Endothelial cell of umbilical vein (primary cell): ENCODE measurements at regions not wholly inside any gene's neighbourhood (a gene's known extent, or its start where the extent isn't known, plus 50 kb on each side); places are given as distances from the start of the nearest gene placed in this dataset.

Experiments used
- BruUV-seq: library from RNA; stranded (reverse); fragments of 400-500 nt; replicated peaks from 2 replicates; lab custom pipeline; 2021; lab: Mats Ljungman, UMichigan
- CTCF ChIA-PET: fragments of 300-600, 350-600 bp; sonication (Branson Sonifier 250); formaldehyde crosslinking; loops from one replicate; lab custom pipeline; 2021; ENCODE audit warnings: antibody characterized with exemption, inconsistent platforms; lab: Charles Lee
- POLR2A ChIA-PET: fragments of 300-600, 350-600 bp; sonication (Branson Sonifier 250); formaldehyde crosslinking; loops from one replicate; lab custom pipeline; 2021; ENCODE audit warnings: antibody characterized with exemption, inconsistent platforms; lab: Charles Lee
- DNase-seq: peaks from one replicate; pipeline ENCODE4 v3.0.0-alpha.2; 2011; ENCODE audit warnings: low read depth, low spot score
- FAIRE-seq: peaks from 2 replicates; lab custom pipeline; 2011; peaks lifted over from hg19 to GRCh38; lab: Jason Lieb, UNC
- H2AFZ ChIP-seq: 2 replicates; pipeline ENCODE4 v1.6.0; 2012; ENCODE audit warnings: low read depth, low read length, control low read depth, inconsistent platforms
- H3K27ac ChIP-seq: 2 replicates; pipeline ENCODE4 v1.5.1; 2011; ENCODE audit warnings: low read depth, mild to moderate bottlenecking, control low read depth, low read length, moderate library complexity; ENCODE audit not compliant: insufficient read depth
- H3K27me3 ChIP-seq, 2 experiments: 2 replicates each; pipeline versions ENCODE4 v1.6.0 to v1.6.1; 2011; ENCODE audit warnings: low read length in 2 of 2, mixed read lengths in 1 of 2; ENCODE audit not compliant: control insufficient read depth in 2 of 2, insufficient read depth in 2 of 2
- H3K36me3 ChIP-seq, 2 experiments: 2 replicates in 1 of 2; 3 replicates in 1 of 2; pipeline ENCODE4 v1.5.1; 2011; ENCODE audit warnings: low read length in 2 of 2, mild to moderate bottlenecking in 1 of 2, moderate library complexity in 1 of 2; ENCODE audit not compliant: control insufficient read depth in 2 of 2, insufficient read depth in 2 of 2; ENCODE audit errors: extremely low read depth in 1 of 2
- H3K4me1 ChIP-seq: 3 replicates; pipeline ENCODE4 v1.5.1; 2011; ENCODE audit warnings: mild to moderate bottlenecking, low read length; ENCODE audit not compliant: control insufficient read depth, insufficient read depth; ENCODE audit errors: extremely low read depth
- H3K4me2 ChIP-seq: 2 replicates; pipeline ENCODE4 v1.6.1; 2011; ENCODE audit warnings: low read length, control low read depth, mixed read lengths; ENCODE audit not compliant: insufficient read depth
- H3K4me3 ChIP-seq, 3 experiments: fragments of 200-600 bp in 1 of 3; sonication (generic), shearing (Covaris generic) in 1 of 3; replicated peaks in 1 of 3; 2 replicates each; pipeline ENCODE4 v1.5.1; 2011 to 2016; ENCODE audit warnings: control low read depth in 3 of 3, low read length in 3 of 3, mild to moderate bottlenecking in 2 of 3, inconsistent platforms in 1 of 3, low read depth in 1 of 3, moderate library complexity in 1 of 3; ENCODE audit not compliant: insufficient read depth in 1 of 3
- H3K79me2 ChIP-seq: 2 replicates; pipeline ENCODE4 v1.6.0; 2012; ENCODE audit warnings: low read length, inconsistent platforms; ENCODE audit not compliant: control insufficient read depth, insufficient read depth
- H3K9ac ChIP-seq: replicated peaks from 2 replicates; pipeline ENCODE3; 2011; ENCODE audit warnings: low read length, control low read depth; ENCODE audit not compliant: insufficient read depth; ENCODE audit errors: extremely low read depth
- H3K9me1 ChIP-seq: replicated peaks from 3 replicates; pipeline ENCODE4 v1.6.0; 2011; ENCODE audit warnings: mild to moderate bottlenecking, low read length; ENCODE audit not compliant: control insufficient read depth, insufficient read depth; ENCODE audit errors: extremely low read depth
- H3K9me3 ChIP-seq: replicated peaks from 2 replicates; pipeline ENCODE4 v1.5.1; 2012; ENCODE audit warnings: low read length, inconsistent platforms; ENCODE audit not compliant: control insufficient read depth, insufficient read depth
- H4K20me1 ChIP-seq: replicated peaks from 2 replicates; pipeline ENCODE3; 2011; ENCODE audit warnings: mild to moderate bottlenecking, low read length; ENCODE audit not compliant: control insufficient read depth, insufficient read depth; ENCODE audit errors: extremely low read depth
- EZH2 ChIP-seq: IDR thresholded peaks from 2 replicates; pipeline ENCODE4 v1.6.1; 2012; ENCODE audit warnings: borderline replicate concordance, low read depth, mild to moderate bottlenecking, moderate library complexity, low read length, inconsistent platforms; ENCODE audit not compliant: severe bottlenecking
- FOS ChIP-seq: IDR thresholded peaks from 2 replicates; pipeline ENCODE4 v1.6.1; 2011; ENCODE audit warnings: mild to moderate bottlenecking, low read length, moderate library complexity, borderline replicate concordance; ENCODE audit not compliant: insufficient read depth
- GATA2 ChIP-seq: IDR thresholded peaks from 2 replicates; pipeline ENCODE4 v1.7.0; 2011; ENCODE audit warnings: low read depth, mild to moderate bottlenecking, moderate library complexity, mixed read lengths, low read length; ENCODE audit not compliant: insufficient read length, insufficient read depth
- JUN ChIP-seq: IDR thresholded peaks from 2 replicates; pipeline ENCODE4 v1.6.1; 2011; ENCODE audit warnings: borderline replicate concordance, low read depth; ENCODE audit not compliant: insufficient read length, insufficient read depth
- MYC ChIP-seq: IDR thresholded peaks from one replicate; pipeline ENCODE4 v1.6.1; 2011; ENCODE audit warnings: mild to moderate bottlenecking, low read depth, low read length
- POLR2A ChIP-seq: IDR thresholded peaks from 2 replicates; pipeline ENCODE4 v1.6.1; 2012; ENCODE audit warnings: low read depth, mild to moderate bottlenecking, control low read depth, low read length
- POLR2AphosphoS5 ChIP-seq: IDR thresholded peaks from 2 replicates; pipeline ENCODE4 v1.6.1; 2012; ENCODE audit warnings: low read depth, mild to moderate bottlenecking, control low read depth, low read length, moderate library complexity; ENCODE audit not compliant: insufficient read depth
- dilution Hi-C: fragments of 300-500 bp; cut with MboI; formaldehyde crosslinking; loops from one replicate; pipeline ENCODE4 v1.15.0; 2019; ENCODE audit warnings: low sequenced_read_pairs; ENCODE audit not compliant: extremely low pct_ligation_motif_present
- intact Hi-C: fragments of 100-400 bp; cut with micrococcal nuclease; formaldehyde crosslinking; loops from one replicate; pipeline ENCODE4 v1.10.0; 2022
- TF ChIP-seq, protein P1 (sequence below), 2 donors: IDR thresholded peaks; 1 replicate in 1 of 2; 2 replicates in 1 of 2; pipeline ENCODE4 v1.5.1; 2011; ENCODE audit warnings: low read length in 2 of 2, mild to moderate bottlenecking in 2 of 2, moderate library complexity in 2 of 2, control low read depth in 1 of 2, inconsistent platforms in 1 of 2, low read depth in 1 of 2; ENCODE audit not compliant: insufficient read depth in 1 of 2; ENCODE audit errors: extremely low read depth in 1 of 2
- TF ChIP-seq, protein P2 (sequence below): IDR thresholded peaks from 2 replicates; pipeline ENCODE4 v1.6.1; 2011; ENCODE audit not compliant: insufficient read depth, insufficient read length

DNA sequence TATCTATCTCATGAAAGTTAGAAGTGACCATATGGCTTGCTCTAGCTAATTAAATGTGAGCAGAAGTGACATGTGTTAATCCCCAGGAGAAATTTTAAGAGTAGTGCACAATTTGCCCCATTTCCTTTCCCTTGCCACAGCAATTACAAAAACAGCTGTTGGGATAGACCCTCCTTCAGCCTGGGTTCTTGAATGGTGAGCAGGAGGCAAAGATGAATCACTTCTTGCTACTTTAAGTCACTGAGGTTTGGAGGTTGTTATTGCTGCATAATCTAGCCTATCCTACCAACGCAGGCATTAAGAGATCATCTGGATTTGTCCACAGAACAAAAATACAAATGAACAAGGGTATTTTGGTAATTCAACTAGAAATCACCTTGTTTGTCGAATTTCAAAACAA is 51.7 kb upstream of the CAPN7 start:
- no TSS peak for BruUV-seq
- Histone ChIP-seq H3K4me1 (peaks cover 11% of the 10 kb centered on the region), H3K9ac (no peak overlapping the region), H3K9me1 (no peaks in the 10 kb centered on the region), H3K27ac (no peak overlapping the region), H3K4me2 (no peak overlapping the region), H3K4me3 (no peak overlapping the region), H4K20me1 (no peaks in the 10 kb centered on the region), H3K27me3 (peaks cover 17 to 32% of the 10 kb centered on the region in 2 experiments), H3K79me2 (no peaks in the 10 kb centered on the region), H2AFZ (no peak overlapping the region), H3K36me3 (no peaks in the 10 kb centered on the region), H3K9me3 (no peaks in the 10 kb centered on the region)
- CTCF ChIA-PET = no interaction called here
- no peak for TF ChIP-seq EZH2
- TF ChIP-seq, protein P1, sequence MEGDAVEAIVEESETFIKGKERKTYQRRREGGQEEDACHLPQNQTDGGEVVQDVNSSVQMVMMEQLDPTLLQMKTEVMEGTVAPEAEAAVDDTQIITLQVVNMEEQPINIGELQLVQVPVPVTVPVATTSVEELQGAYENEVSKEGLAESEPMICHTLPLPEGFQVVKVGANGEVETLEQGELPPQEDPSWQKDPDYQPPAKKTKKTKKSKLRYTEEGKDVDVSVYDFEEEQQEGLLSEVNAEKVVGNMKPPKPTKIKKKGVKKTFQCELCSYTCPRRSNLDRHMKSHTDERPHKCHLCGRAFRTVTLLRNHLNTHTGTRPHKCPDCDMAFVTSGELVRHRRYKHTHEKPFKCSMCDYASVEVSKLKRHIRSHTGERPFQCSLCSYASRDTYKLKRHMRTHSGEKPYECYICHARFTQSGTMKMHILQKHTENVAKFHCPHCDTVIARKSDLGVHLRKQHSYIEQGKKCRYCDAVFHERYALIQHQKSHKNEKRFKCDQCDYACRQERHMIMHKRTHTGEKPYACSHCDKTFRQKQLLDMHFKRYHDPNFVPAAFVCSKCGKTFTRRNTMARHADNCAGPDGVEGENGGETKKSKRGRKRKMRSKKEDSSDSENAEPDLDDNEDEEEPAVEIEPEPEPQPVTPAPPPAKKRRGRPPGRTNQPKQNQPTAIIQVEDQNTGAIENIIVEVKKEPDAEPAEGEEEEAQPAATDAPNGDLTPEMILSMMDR (IDR thresholded peaks at IDR 0.05; ENCODE audit: extremely low read depth in 1 of 2, insufficient read depth in 1 of 2, low read depth in 1 of 2, low read length in 2 of 2) = no peak
- TF ChIP-seq JUN = no peak
- TF ChIP-seq GATA2 = no peak
- intact Hi-C loops = no loop called here
- DNase-seq (no peak), FAIRE-seq (no peak)
- POLR2A ChIA-PET = no interaction called here
- dilution Hi-C loops = no loop called here

DNA sequence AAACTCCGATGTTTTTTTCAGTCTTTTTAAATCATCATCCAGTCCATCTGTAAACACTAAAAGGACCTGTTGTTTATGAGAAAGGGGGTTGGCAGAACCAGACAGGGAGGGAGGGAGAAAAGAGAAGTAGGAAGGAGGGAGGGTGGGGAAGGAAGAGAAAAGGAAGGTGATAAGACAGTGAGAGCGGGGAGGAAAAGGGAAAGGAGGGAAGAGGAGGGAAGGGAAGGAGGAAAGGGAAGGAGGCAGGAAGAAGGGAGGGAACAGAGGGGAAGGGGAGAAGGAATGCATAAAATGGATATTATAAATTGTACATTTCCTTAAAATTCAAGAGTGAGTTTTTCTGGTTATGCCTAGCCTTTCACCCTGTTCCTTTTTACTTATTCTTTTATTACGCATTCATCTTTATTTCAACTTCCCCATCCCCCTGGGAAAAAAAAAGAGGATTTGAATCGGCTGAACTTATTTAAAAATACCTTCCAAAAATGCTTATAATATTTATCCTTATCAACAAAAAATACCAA is 50.1 kb upstream of the CAPN7 start:
- FAIRE-seq = no peak
- Histone ChIP-seq H3K27me3 (peaks cover 17 to 30% of the 10 kb centered on the region in 2 experiments), H3K4me1 (peaks cover 11% of the 10 kb centered on the region), H3K4me3 (no peak overlapping the region), H3K79me2 (no peaks in the 10 kb centered on the region), H3K4me2 (no peak overlapping the region), H3K9ac (no peak overlapping the region), H4K20me1 (no peaks in the 10 kb centered on the region), H3K9me3 (no peaks in the 10 kb centered on the region), H2AFZ (no peak overlapping the region), H3K36me3 (no peaks in the 10 kb centered on the region), H3K27ac (no peak overlapping the region), H3K9me1 (no peaks in the 10 kb centered on the region)
- no peak for TF ChIP-seq JUN
- TF ChIP-seq, protein P1 (IDR thresholded peaks at IDR 0.05; ENCODE audit: extremely low read depth in 1 of 2, insufficient read depth in 1 of 2, low read depth in 1 of 2, low read length in 2 of 2) = no peak
- no peak for TF ChIP-seq EZH2
- TF ChIP-seq, protein P2, sequence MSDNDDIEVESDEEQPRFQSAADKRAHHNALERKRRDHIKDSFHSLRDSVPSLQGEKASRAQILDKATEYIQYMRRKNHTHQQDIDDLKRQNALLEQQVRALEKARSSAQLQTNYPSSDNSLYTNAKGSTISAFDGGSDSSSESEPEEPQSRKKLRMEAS = no peak
- no peak for TF ChIP-seq MYC
- no peak for TF ChIP-seq POLR2A
- no peak for TF ChIP-seq GATA2
- no peak for TF ChIP-seq POLR2AphosphoS5
- TF ChIP-seq FOS = no peak
- POLR2A ChIA-PET = no interaction called here
- CTCF ChIA-PET = no interaction called here
- dilution Hi-C loops (no loop called here), intact Hi-C loops (no loop called here)
- no TSS peak for BruUV-seq
- DNase-seq = no peak
